ENCODE measurements at regions not wholly inside any gene's neighbourhood (a gene's known extent, or its start where the extent isn't known, plus 50 kb on each side); places are given as distances from the start of the nearest gene placed in this dataset.

DNA sequence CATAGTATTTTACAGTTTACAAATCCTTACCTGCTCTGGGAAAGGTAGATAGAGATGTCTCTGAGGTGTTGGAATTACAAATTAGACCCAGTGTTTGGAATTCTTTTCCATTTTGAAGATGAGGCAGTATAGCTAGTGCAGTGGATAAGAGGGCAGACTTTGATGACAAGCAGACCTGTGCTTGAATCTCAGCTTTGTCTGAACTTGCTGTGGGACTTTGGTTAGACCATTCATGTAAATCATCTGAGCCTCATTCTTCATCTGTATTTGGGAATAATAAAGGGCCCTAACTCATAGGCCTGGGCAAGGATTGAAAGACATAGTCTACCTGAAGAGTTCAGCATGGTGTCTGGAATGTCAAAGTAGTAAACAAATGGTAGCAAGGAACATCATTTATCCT lies 77.2 kb upstream of the BOD1L1 start:
- Mint-ChIP-seq H3K4me1 (0 out of 4 replicates have a peak, but pooled peaks cover 0 to 3% of the 10 kb centered on the region in 2 experiments), H3K36me3 (ENCODE audit: insufficient read depth in 1 of 3, low read depth in 3 of 3) (no peaks in the 10 kb centered on the region), H3K9me3 (no peaks in the 10 kb centered on the region), H3K4me3 (no peak overlapping the region), H3K27ac (no peak overlapping the region), H3K27me3 (ENCODE audit: low read depth) (no peaks in the 10 kb centered on the region)
- Histone ChIP-seq H2BK15ac (ENCODE audit: low read depth, low read length) (no peak overlapping the region), H3K4me2 (ENCODE audit: insufficient read depth, insufficient read length, low read length) (no peak overlapping the region), H4K8ac (replicated peaks; ENCODE audit: insufficient read length, low read depth, low read length) (no peak overlapping the region), H3K9ac (ENCODE audit: extremely low read depth, insufficient read length, low read length) (no peak overlapping the region), H4K5ac (ENCODE audit: insufficient read length, low read depth, low read length) (no peak overlapping the region), H3K4ac (ENCODE audit: low read depth, low read length) (no peak overlapping the region), H3K79me1 (ENCODE audit: insufficient read depth, low read depth, low read length, poor library complexity, severe bottlenecking) (no peaks in the 10 kb centered on the region), H3K79me2 (ENCODE audit: insufficient read depth, low read length) (no peaks in the 10 kb centered on the region), H2BK20ac (ENCODE audit: low read depth, low read length, poor library complexity, severe bottlenecking) (no peak overlapping the region), H2BK5ac (ENCODE audit: insufficient read length, low read length) (no peak overlapping the region), H2BK120ac (ENCODE audit: low read depth, low read length, poor library complexity, severe bottlenecking) (no peak overlapping the region), H4K91ac (ENCODE audit: insufficient read length, low read depth, low read length) (no peak overlapping the region), H3K27ac (ENCODE audit: insufficient read length, low read depth, low read length) (no peak overlapping the region), H2AK5ac (ENCODE audit: insufficient read length, low read length) (no peak overlapping the region), H3K4me1 (ENCODE audit: insufficient read depth, low read length) (no peaks in the 10 kb centered on the region), H3K14ac (ENCODE audit: insufficient read depth, low read length) (no peak overlapping the region), H3T11ph (ENCODE audit: low read length) (no peak overlapping the region), H3K9me3 (ENCODE audit: control insufficient read depth, low read depth, low read length) (no peaks in the 10 kb centered on the region), H3K27me3 (ENCODE audit: insufficient read depth, low read length) (no peaks in the 10 kb centered on the region), H2BK12ac (ENCODE audit: insufficient read length, low read depth, low read length) (no peak overlapping the region), H2AFZ (ENCODE audit: low read length) (no peak overlapping the region), H3K23me2 (ENCODE audit: insufficient read length, low read depth, low read length, poor library complexity, severe bottlenecking) (no peaks in the 10 kb centered on the region), H4K20me1 (ENCODE audit: control insufficient read depth, insufficient read depth, insufficient read length) (no peaks in the 10 kb centered on the region), H3K23ac (ENCODE audit: insufficient read length, low read depth, low read length) (no peak overlapping the region), H3K56ac (ENCODE audit: insufficient read length, low read depth, low read length) (no peak overlapping the region), H3K18ac (ENCODE audit: insufficient read length, low read depth, low read length) (no peak overlapping the region)
- TF ChIP-seq, protein P1, sequence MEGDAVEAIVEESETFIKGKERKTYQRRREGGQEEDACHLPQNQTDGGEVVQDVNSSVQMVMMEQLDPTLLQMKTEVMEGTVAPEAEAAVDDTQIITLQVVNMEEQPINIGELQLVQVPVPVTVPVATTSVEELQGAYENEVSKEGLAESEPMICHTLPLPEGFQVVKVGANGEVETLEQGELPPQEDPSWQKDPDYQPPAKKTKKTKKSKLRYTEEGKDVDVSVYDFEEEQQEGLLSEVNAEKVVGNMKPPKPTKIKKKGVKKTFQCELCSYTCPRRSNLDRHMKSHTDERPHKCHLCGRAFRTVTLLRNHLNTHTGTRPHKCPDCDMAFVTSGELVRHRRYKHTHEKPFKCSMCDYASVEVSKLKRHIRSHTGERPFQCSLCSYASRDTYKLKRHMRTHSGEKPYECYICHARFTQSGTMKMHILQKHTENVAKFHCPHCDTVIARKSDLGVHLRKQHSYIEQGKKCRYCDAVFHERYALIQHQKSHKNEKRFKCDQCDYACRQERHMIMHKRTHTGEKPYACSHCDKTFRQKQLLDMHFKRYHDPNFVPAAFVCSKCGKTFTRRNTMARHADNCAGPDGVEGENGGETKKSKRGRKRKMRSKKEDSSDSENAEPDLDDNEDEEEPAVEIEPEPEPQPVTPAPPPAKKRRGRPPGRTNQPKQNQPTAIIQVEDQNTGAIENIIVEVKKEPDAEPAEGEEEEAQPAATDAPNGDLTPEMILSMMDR (conservative IDR thresholded peaks at IDR 0.05) = no peak
- DNase-seq = no peak

All from H9 (cell line).